Heart right ventricle (tissue), 16 donors: ENCODE measurements at regions not wholly inside any gene's neighbourhood (a gene's known extent, or its start where the extent isn't known, plus 50 kb on each side); places are given as distances from the start of the nearest gene placed in this dataset.

Experiments used
- ATAC-seq, 8 donors: fragments of 200-7000 bp; cut with Tn5 transposase; one replicate each; pipeline ENCODE4 v1.9.1; 2020; ENCODE audit warnings: mild to moderate bottlenecking in 8 of 8, moderate library complexity in 8 of 8, moderate number of reproducible peaks in 1 of 8
- DNase-seq, 2 donors: peaks; one replicate each; pipeline ENCODE4 v3.0.0-alpha.2; 2020
- H3K27ac ChIP-seq, 10 donors: fragments of 200-600 bp; sonication (generic) in 2 of 10; one replicate each; pipeline versions ENCODE4 v1.5.0 to v1.8.0; 2020 to 2022; ENCODE audit warnings: mild to moderate bottlenecking in 3 of 10
- H3K27me3 ChIP-seq, 7 donors: fragments of 200-600 bp; one replicate each; pipeline ENCODE4 v1.8.0; 2021 to 2022; ENCODE audit warnings: mild to moderate bottlenecking in 2 of 7
- H3K36me3 ChIP-seq, 9 donors: fragments of 200-600 bp; sonication (generic) in 1 of 9; one replicate each; pipeline versions ENCODE4 v1.5.0 to v1.8.0; 2020 to 2022; ENCODE audit warnings: mild to moderate bottlenecking in 2 of 9
- H3K4me1 ChIP-seq, 9 donors: fragments of 200-600 bp; sonication (generic) in 1 of 9; one replicate each; pipeline versions ENCODE4 v1.5.0 to v1.8.0; 2020 to 2022; ENCODE audit warnings: mild to moderate bottlenecking in 4 of 9
- H3K4me3 ChIP-seq, 10 donors: fragments of 200-600 bp; sonication (generic) in 2 of 10; one replicate each; pipeline versions ENCODE4 v1.5.0 to v1.8.0; 2020 to 2022; ENCODE audit warnings: mild to moderate bottlenecking in 7 of 10, moderate library complexity in 2 of 10
- H3K9me3 ChIP-seq, 11 donors: fragments of 200-600 bp in 10 of 11; sonication (generic) in 2 of 11; one replicate each; pipeline versions ENCODE4 v1.5.0 to v1.8.0; 2013 to 2022; ENCODE audit warnings: mild to moderate bottlenecking in 2 of 11, control low read depth in 1 of 11, moderate library complexity in 1 of 11
- CTCF ChIP-seq, 9 donors: fragments of 200-600 bp; sonication (generic) in 2 of 9; IDR thresholded peaks; one replicate each; pipeline versions ENCODE4 v1.5.0 to v1.8.0; 2021 to 2022; ENCODE audit warnings: antibody characterized with exemption in 9 of 9, mild to moderate bottlenecking in 5 of 9, moderate library complexity in 1 of 9
- WGBS, 2 donors: extraction: QIAGEN DNeasy Blood & Tissue Kit; methylation state at CpG; one replicate each; pipeline ENCODE4 v1.1.7; 2013; ENCODE audit warnings: inconsistent platforms in 1 of 2; 5-methylcytosine and 5-hydroxymethylcytosine counted together
- intact Hi-C, 10 donors: fragments of 100-400 bp; cut with DNase I; formaldehyde crosslinking; loops; one replicate each; pipeline versions ENCODE4 v1.11.1 to v1.14.2; 2022
- donor health status: Arrhythmogenic right ventricular cardiomyopathy.
- donor health status: ischemic (EF 13 %, LVEDD 7.1; RV severe dilation, severe dysfunction).
- donor health status: healthy with polysubstance abuse.
- donor health status: DM: no; HTN: yes; CAD: no.
- donor health status: DM: no; HTN: no; CAD: no.
- donor health status: ischemic (EF 25% LVEDD 6.9; RV normal size, moderate dysfunction).
- donor health status: ischemic (EF 25% LVEDD 5.7; RV mildly dilated, moderate dysfunction).
- donor health status: healthy.
- donor health status: DM: yes; HTN: yes; CAD: no.
- donor health status: Ischemic cardiomyopathy.
- donor health status: ischemic (EF 35%, LVEDD 5.7; RV mildly dilated, moderate dysfunction).
- donor health status: nonischemic (EF 11% LVEDD 7.7; RV severe dilation, severe dysfunction).
- donor health status: DM: yes; HTN: yes; CAD: no.
- donor health status: PGD.
- donor health status: ischemic (EF 29% LVEDD 5.4; RV normal size, mild dysfunction).
- donor health status: nonischemic (EF 23%, LVEDD 6.1; RV moderate dilation, normal function).

DNA sequence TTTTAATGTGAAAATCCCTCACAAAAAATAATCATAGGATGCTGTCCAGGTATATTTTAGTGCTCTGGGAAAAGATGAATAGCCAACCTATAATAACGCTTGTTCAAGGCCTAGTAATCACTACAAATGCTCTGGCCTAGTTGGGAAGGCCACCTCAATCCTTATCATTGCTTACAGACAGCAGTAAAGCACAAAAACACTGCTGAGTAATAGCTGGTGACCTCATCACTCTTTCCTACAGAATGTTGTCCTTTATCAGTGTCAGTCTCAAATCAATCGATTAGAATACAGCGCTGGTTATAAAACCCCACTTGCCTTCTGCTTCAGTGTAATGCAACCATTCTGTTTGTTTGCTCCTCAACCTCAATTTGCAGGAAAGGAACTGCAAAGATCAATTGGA lies 72.6 kb upstream of the STEAP1 start:
- no peak for ATAC-seq
- 73% methylated on average over 3 of the region's 3 CpGs for WGBS, 2 donors
- TF ChIP-seq CTCF (IDR thresholded peaks at IDR 0.05), result no peak
- Histone ChIP-seq H3K27me3 (peaks cover 0 to 4% (median 0%) of the 10 kb centered on the region in 7 donors), H3K36me3 (no peaks in the 10 kb centered on the region), H3K9me3 (peaks cover 0 to 3% (median 0%) of the 10 kb centered on the region in 11 donors), H3K4me3 (no peak overlapping the region), H3K4me1 (no peaks in the 10 kb centered on the region), H3K27ac (no peak overlapping the region)
- intact Hi-C loops, result no loop called here
- DNase-seq, result no peak

DNA sequence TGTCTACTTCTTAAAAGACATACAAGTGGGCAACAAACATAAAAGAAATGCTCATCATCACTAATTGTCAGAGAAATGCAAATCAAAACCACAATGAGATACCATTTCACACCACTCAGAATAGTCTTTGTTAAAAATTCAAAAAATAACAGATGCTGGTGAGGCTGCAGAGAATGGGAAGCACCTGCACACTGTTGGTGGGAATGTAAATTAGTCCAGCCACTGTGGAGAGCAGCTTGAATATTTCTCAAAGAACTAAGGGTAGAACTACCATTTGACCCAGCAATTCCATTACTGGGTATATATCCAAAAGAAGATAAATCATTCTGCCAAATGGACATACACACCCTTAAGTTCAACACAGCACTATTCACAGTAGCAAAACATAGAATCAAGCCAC lies 61.8 kb upstream of the STEAP1 start:
- intact Hi-C loops, result no loop called here
- no peaks in the 10 kb centered on the region for H3K4me1 ChIP-seq
- no peak overlapping the region for H3K27ac ChIP-seq
- peaks cover 0 to 13% (median 0%) of the 10 kb centered on the region in 11 donors for H3K9me3 ChIP-seq
- no peak for TF ChIP-seq CTCF (IDR thresholded peaks at IDR 0.05)
- no peaks in the 10 kb centered on the region for H3K36me3 ChIP-seq
- no peak overlapping the region for H3K4me3 ChIP-seq
- ATAC-seq (no peak), DNase-seq (no peak)
- no peaks in the 10 kb centered on the region for H3K27me3 ChIP-seq

DNA sequence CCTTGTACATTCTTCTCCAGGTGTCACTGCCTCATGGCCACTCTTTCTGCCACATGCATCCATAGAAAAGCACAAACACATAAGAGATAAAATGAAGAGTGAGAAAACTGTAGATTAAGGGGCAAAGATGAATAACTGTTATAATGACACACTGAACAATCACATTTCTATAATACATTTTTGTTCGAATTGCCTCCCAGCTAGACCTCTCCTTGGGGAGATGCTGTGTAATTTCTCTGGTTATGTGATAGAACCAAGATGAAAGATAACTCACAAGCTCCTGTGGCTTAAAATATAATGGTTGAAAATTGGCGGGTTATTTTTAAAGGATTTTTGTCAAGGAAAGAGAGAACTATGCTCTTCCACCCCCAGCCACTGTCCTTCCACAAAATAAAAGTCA lies 60.2 kb upstream of the STEAP1 start:
- no peaks in the 10 kb centered on the region for H3K4me1 ChIP-seq
- no peak for DNase-seq
- peaks cover 0 to 13% (median 0%) of the 10 kb centered on the region in 11 donors for H3K9me3 ChIP-seq
- no peaks in the 10 kb centered on the region for H3K27me3 ChIP-seq
- no peaks in the 10 kb centered on the region for H3K36me3 ChIP-seq
- no peak for ATAC-seq
- H3K4me3 ChIP-seq, result no peak overlapping the region
- no peak overlapping the region for H3K27ac ChIP-seq
- no peak for TF ChIP-seq CTCF (IDR thresholded peaks at IDR 0.05)
- intact Hi-C loops, result no loop called here
- WGBS, 2 donors, result 68 to 71% methylated on average over 2 of the region's 2 CpGs
